DND-41 (cell line): ENCODE measurements at regions not wholly inside any gene's neighbourhood (a gene's known extent, or its start where the extent isn't known, plus 50 kb on each side); places are given as distances from the start of the nearest gene placed in this dataset.

Experiments used
- CTCF ChIP-seq: IDR thresholded peaks from 2 replicates; pipeline ENCODE4 v1.5.1; 2012; ENCODE audit warnings: borderline replicate concordance, low read length, moderate library complexity, mild to moderate bottlenecking; ENCODE audit not compliant: poor library complexity, severe bottlenecking; ENCODE audit errors: extremely low read depth
- EZH2 ChIP-seq: IDR thresholded peaks from 3 replicates; pipeline ENCODE4 v1.6.1; 2012; ENCODE audit warnings: borderline replicate concordance, low read depth, mild to moderate bottlenecking, moderate library complexity, low read length, inconsistent platforms; ENCODE audit not compliant: severe bottlenecking

GRCh38 chr2:236499691-236500578 is 69.7 kb upstream of the ACKR3 start:
- TF ChIP-seq CTCF = no peak
- no peak for TF ChIP-seq EZH2
